ENCODE measurements at regions not wholly inside any gene's neighbourhood (a gene's known extent, or its start where the extent isn't known, plus 50 kb on each side); places are given as distances from the start of the nearest gene placed in this dataset.

DNA sequence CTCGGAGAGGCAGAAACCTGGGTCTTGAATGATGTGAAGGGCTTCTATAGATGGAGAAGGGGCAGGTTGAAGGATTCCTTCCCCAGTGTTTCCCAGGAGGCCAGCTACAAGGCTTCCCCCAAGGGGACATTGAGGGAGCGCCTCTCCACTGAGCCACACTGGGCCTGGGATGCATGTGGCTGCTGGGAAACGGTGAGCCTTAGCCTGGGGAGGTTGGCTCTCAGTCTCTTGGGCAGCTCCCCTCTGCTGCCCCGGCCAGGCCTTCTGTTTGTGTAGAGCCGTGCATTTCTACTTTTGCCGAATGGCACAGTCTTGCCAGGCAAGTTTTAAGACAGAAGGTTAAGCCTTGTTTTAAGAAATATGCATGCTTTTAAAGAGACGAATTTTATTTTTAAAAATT, 254.4 kb upstream of the POU3F1 start (continued):
- TF ChIP-seq, protein P1, sequence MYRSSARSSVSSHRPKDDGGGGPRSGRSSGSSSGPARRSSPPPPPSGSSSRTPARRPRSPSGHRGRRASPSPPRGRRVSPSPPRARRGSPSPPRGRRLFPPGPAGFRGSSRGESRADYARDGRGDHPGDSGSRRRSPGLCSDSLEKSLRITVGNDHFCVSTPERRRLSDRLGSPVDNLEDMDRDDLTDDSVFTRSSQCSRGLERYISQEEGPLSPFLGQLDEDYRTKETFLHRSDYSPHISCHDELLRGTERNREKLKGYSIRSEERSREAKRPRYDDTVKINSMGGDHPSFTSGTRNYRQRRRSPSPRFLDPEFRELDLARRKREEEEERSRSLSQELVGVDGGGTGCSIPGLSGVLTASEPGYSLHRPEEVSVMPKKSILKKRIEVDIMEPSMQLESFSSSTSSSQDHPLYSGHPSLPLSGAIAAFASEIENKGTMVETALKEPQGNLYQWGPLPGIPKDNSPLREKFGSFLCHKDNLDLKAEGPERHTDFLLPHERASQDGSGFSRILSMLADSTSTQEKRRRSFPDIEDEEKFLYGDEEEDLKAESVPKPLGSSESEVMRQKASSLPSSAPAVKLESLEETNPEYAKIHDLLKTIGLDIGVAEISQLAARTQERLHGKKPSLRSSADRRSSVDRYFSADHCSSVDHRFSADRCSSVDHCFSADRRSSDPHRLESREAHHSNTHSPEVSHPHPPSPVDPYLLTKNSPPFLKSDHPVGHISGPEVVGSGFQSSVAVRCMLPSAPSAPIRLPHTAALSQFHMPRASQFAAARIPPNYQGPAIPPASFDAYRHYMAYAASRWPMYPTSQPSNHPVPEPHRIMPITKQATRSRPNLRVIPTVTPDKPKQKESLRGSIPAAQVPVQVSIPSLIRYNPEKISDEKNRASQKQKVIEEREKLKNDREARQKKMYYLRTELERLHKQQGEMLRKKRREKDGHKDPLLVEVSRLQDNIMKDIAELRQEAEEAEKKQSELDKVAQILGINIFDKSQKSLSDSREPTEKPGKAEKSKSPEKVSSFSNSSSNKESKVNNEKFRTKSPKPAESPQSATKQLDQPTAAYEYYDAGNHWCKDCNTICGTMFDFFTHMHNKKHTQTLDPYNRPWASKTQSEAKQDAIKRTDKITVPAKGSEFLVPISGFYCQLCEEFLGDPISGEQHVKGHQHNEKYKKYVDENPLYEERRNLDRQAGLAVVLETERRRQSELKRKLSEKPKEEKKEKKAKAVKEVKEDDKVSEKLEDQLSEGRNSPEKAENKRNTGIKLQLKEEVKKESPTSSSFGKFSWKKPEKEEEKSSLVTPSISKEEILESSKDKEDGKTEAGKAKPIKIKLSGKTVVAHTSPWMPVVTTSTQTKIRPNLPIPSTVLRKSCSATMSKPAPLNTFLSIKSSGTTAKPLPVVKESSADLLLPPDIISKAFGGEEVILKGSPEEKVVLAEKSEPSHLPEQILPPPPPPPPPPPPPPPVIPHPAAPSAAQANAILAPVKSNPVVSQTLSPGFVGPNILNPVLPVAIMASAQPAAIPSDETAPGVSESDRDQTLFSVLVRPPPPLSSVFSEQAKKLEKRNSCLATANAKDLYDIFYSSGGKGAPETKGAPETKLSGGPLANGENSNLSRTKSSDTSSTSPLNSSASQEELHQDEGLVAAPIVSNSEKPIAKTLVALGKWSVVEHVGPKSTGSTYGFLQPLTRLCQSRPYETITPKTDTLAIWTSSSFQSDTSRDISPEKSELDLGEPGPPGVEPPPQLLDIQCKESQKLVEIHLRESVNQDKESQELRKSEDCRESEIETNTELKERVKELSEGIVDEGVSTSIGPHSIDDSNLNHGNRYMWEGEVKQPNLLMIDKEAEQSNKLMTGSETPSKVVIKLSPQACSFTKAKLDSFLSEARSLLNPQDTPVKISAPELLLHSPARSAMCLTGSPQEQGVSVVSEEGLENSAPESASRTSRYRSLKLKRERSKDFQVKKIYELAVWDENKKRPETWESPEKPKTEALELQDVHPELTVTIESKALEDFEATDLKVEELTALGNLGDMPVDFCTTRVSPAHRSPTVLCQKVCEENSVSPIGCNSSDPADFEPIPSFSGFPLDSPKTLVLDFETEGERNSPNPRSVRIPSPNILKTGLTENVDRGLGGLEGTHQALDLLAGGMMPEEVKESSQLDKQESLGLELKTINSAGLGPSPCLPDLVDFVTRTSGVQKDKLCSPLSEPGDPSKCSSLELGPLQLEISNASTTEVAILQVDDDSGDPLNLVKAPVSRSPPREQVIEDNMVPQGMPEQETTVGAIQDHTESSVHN (IDR thresholded peaks at IDR 0.05; ENCODE audit: borderline replicate concordance in 1 of 2, low read depth in 1 of 2) = no peak
- TF ChIP-seq MEIS2 (IDR thresholded peaks at IDR 0.05; ENCODE audit: partially characterized antibody) (no peak), CAMTA2 (CRISPR knock-in tag; conservative IDR thresholded peaks at IDR 0.05) (no peak)

Data from K562 (cell line).